ENCODE measurements at regions not wholly inside any gene's neighbourhood (a gene's known extent, or its start where the extent isn't known, plus 50 kb on each side); places are given as distances from the start of the nearest gene placed in this dataset.

- no peak for FAIRE-seq
- WGBS, 3 donors, result 81 to 93% (median 87%) methylated on average over 2 of the region's 2 CpGs
Observed at GRCh38 chr1:221294242-221294641, 415.0 kb downstream of the HLX start.

DNA sequence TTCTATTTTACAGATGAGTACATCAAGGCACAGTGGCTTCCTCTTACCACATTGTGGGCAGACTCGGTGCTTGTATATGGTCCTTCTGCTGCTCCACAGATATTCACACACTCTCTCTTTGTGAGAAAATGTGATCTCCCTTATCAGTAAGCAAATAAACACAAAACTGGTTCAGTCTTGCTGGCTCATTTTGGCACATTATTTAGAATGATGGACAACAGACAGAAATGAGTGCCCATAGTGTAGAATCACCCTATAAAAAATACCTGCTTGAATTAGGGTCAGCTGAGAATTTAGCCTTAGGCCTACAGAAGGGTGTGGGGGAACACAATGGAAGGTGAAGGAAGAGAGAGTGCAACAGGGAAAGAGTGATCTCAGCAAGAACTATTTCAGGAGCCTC lies 423.1 kb downstream of the HLX start:
- DNase-seq, result no peak
- Histone ChIP-seq H3K27me3 (ENCODE audit: control insufficient read depth in 3 of 3, insufficient read depth in 3 of 3, low read length in 3 of 3) (peaks cover 0 to 2% (median 0%) of the 10 kb centered on the region in 3 donors), H3K4me3 (ENCODE audit: low read depth in 1 of 3, low read length in 3 of 3) (no peak overlapping the region), H3K27ac (ENCODE audit: low read depth in 1 of 3, low read length in 2 of 3) (no peak overlapping the region), H3K9me3 (ENCODE audit: control insufficient read depth in 2 of 2, insufficient read depth in 1 of 2, low read depth in 1 of 2, low read length in 1 of 2) (no peaks in the 10 kb centered on the region), H3K36me3 (ENCODE audit: control insufficient read depth in 3 of 3, insufficient read depth in 2 of 3, low read depth in 1 of 3, low read length in 3 of 3) (no peaks in the 10 kb centered on the region), H3K4me1 (ENCODE audit: control insufficient read depth in 3 of 3, insufficient read depth in 2 of 3, low read depth in 1 of 3, low read length in 2 of 3) (no peaks in the 10 kb centered on the region)
- FAIRE-seq, result no peak
- WGBS, 3 donors, result 18 to 59% (median 24%) methylated on average over 1 of the region's 1 CpG

More at GRCh38 chr1:221294242-221294641, 415.0 kb downstream of the HLX start:
- no peak for DNase-seq
- Histone ChIP-seq H3K9me3 (ENCODE audit: control insufficient read depth in 2 of 2, insufficient read depth in 1 of 2, low read depth in 1 of 2, low read length in 1 of 2) (no peaks in the 10 kb centered on the region), H3K36me3 (ENCODE audit: control insufficient read depth in 3 of 3, insufficient read depth in 2 of 3, low read depth in 1 of 3, low read length in 3 of 3) (no peaks in the 10 kb centered on the region), H3K27me3 (ENCODE audit: control insufficient read depth in 3 of 3, insufficient read depth in 3 of 3, low read length in 3 of 3) (no peaks in the 10 kb centered on the region), H3K4me1 (ENCODE audit: control insufficient read depth in 3 of 3, insufficient read depth in 2 of 3, low read depth in 1 of 3, low read length in 2 of 3) (no peaks in the 10 kb centered on the region), H3K27ac (ENCODE audit: low read depth in 1 of 3, low read length in 2 of 3) (no peak overlapping the region), H3K4me3 (ENCODE audit: low read depth in 1 of 3, low read length in 3 of 3) (no peak overlapping the region)

DNA sequence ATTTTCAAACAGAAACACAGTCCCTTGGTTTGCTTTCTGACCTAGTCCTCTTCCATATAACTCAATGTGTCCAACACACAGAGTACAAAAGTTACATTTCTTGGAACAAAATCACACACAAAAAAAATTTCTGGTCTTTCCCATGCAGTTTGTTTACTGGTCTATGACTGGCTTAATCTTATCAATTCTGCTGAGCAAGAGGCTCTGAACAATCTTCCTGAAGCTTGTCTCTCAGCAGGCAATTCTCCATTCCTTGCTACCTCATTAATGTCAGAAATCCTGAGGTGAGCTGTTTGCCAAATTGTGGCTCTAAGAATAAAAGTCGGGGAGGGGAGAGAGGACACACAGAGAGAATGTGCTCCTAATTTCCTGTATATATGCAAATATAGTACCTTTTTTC lies 423.6 kb downstream of the HLX start:
- H3K36me3 ChIP-seq (ENCODE audit: control insufficient read depth in 3 of 3, insufficient read depth in 2 of 3, low read depth in 1 of 3, low read length in 3 of 3), result no peaks in the 10 kb centered on the region
- no peaks in the 10 kb centered on the region for H3K9me3 ChIP-seq (ENCODE audit: control insufficient read depth in 2 of 2, insufficient read depth in 1 of 2, low read depth in 1 of 2, low read length in 1 of 2)
- H3K4me3 ChIP-seq (ENCODE audit: low read depth in 1 of 3, low read length in 3 of 3), result no peak overlapping the region
- FAIRE-seq (no peak), DNase-seq (no peak)
- no peaks in the 10 kb centered on the region for H3K4me1 ChIP-seq (ENCODE audit: control insufficient read depth in 3 of 3, insufficient read depth in 2 of 3, low read depth in 1 of 3, low read length in 2 of 3)
- H3K27me3 ChIP-seq (ENCODE audit: control insufficient read depth in 3 of 3, insufficient read depth in 3 of 3, low read length in 3 of 3), result peaks cover 0 to 2% (median 0%) of the 10 kb centered on the region in 3 donors
- WGBS, 3 donors, result 14 to 43% (median 14%) methylated on average over 1 of the region's 1 CpG
- no peak overlapping the region for H3K27ac ChIP-seq (ENCODE audit: low read depth in 1 of 3, low read length in 2 of 3)

DNA sequence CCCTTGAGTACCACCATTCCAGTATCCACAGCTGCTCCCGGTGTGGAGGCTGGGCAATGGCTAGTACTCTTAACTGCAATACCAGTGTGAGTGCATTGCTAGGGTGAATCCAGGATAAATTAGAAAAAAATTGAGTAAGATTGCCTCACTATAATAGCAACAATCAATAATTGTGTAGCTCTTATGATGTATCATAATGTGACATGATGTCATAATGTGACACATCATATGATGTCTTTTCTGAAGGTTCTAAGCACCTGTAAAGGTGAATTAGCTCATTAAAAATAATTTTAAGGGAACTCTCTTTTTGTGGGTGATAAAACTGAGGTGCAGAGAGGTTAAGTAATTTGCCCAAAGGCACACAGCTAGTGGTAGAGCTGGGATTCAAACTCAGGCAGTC lies 424.4 kb downstream of the HLX start:
- Histone ChIP-seq H3K27me3 (ENCODE audit: control insufficient read depth in 3 of 3, insufficient read depth in 3 of 3, low read length in 3 of 3) (peaks cover 0 to 2% (median 0%) of the 10 kb centered on the region in 3 donors), H3K4me3 (ENCODE audit: low read depth in 1 of 3, low read length in 3 of 3) (no peak overlapping the region), H3K36me3 (ENCODE audit: control insufficient read depth in 3 of 3, insufficient read depth in 2 of 3, low read depth in 1 of 3, low read length in 3 of 3) (no peaks in the 10 kb centered on the region), H3K27ac (ENCODE audit: low read depth in 1 of 3, low read length in 2 of 3) (no peak overlapping the region), H3K9me3 (ENCODE audit: control insufficient read depth in 2 of 2, insufficient read depth in 1 of 2, low read depth in 1 of 2, low read length in 1 of 2) (peaks cover 0 to under 1% of the 10 kb centered on the region in 2 donors), H3K4me1 (ENCODE audit: control insufficient read depth in 3 of 3, insufficient read depth in 2 of 3, low read depth in 1 of 3, low read length in 2 of 3) (no peaks in the 10 kb centered on the region)
- WGBS, 3 donors, result 31 to 56% (median 52%) methylated on average over 1 of the region's 1 CpG
- FAIRE-seq (no peak), DNase-seq (no peak)

- no peaks in the 10 kb centered on the region for H3K4me1 ChIP-seq (ENCODE audit: control insufficient read depth in 3 of 3, insufficient read depth in 2 of 3, low read depth in 1 of 3, low read length in 2 of 3)
- peaks cover 0 to 5% of the 10 kb centered on the region in 2 donors for H3K9me3 ChIP-seq (ENCODE audit: control insufficient read depth in 2 of 2, insufficient read depth in 1 of 2, low read depth in 1 of 2, low read length in 1 of 2)
- DNase-seq (no peak), FAIRE-seq (no peak)
- WGBS, 3 donors, result 90 to 93% (median 91%) methylated on average over 5 of the region's 5 CpGs
- peaks cover 0 to 2% (median 0%) of the 10 kb centered on the region in 3 donors for H3K27me3 ChIP-seq (ENCODE audit: control insufficient read depth in 3 of 3, insufficient read depth in 3 of 3, low read length in 3 of 3)
- H3K36me3 ChIP-seq (ENCODE audit: control insufficient read depth in 3 of 3, insufficient read depth in 2 of 3, low read depth in 1 of 3, low read length in 3 of 3), result no peaks in the 10 kb centered on the region
- no peak overlapping the region for H3K4me3 ChIP-seq (ENCODE audit: low read depth in 1 of 3, low read length in 3 of 3)
- H3K27ac ChIP-seq (ENCODE audit: low read depth in 1 of 3, low read length in 2 of 3), result no peak overlapping the region
Observed at GRCh38 chr1:221306239-221306638, 427.0 kb downstream of the HLX start.

DNA sequence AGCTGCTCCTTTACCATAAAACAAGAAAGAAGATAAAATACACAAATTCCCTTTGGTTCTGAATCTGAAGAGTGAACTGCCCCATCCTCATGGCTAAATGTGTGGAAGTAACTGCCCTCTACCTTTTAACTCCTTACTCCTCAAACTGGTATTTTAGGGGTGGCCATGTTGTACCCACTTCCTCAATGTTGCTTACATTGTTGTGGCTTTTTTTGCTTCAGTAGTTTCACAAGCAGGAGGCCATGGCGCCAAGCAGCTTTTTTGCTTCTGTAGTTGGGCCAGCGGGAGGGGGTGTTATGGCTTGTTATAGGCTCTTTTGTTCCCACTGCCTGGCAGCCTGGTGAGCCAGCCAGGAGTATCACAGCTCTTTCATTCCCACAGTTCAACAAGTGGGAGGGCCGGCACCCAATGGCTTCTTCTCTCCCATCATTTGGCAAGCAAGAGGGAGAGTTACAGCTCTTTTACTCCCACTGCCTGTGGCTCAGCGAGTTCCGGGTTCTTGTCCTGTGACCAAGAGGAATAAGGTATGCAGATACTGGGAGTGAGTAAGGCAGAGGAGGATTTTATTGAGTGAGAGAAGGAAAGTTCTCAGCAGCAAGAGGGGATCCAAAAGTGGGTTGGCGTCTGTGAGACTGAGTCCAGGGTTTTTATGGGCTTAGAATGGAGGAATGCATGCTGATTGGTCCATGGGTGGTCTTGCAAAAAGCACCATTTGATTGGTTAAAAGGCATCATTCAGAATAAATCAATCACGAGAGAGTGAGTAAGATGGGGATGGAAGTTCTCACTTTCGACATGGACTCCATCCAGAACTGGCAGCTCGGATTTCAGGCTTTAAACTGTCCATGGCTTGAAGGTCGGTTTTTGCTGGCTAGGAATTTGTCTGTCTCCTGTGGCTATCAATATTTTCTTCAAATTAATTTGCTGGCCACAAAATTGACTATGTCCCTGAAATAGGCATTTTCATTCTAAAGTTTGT lies 429.6 kb downstream of the HLX start:
- peaks cover 0 to 5% of the 10 kb centered on the region in 2 donors for H3K9me3 ChIP-seq (ENCODE audit: control insufficient read depth in 2 of 2, insufficient read depth in 1 of 2, low read depth in 1 of 2, low read length in 1 of 2)
- DNase-seq (no peak), FAIRE-seq (no peak)
- no peaks in the 10 kb centered on the region for H3K4me1 ChIP-seq (ENCODE audit: control insufficient read depth in 3 of 3, insufficient read depth in 2 of 3, low read depth in 1 of 3, low read length in 2 of 3)
- no peak overlapping the region for H3K4me3 ChIP-seq (ENCODE audit: low read depth in 1 of 3, low read length in 3 of 3)
- H3K27me3 ChIP-seq (ENCODE audit: control insufficient read depth in 3 of 3, insufficient read depth in 3 of 3, low read length in 3 of 3), result no peaks in the 10 kb centered on the region
- no peaks in the 10 kb centered on the region for H3K36me3 ChIP-seq (ENCODE audit: control insufficient read depth in 3 of 3, insufficient read depth in 2 of 3, low read depth in 1 of 3, low read length in 3 of 3)
- no peak overlapping the region for H3K27ac ChIP-seq (ENCODE audit: low read depth in 1 of 3, low read length in 2 of 3)
- 81 to 90% (median 87%) methylated on average over 10 of the region's 10 CpGs for WGBS, 3 donors

DNA sequence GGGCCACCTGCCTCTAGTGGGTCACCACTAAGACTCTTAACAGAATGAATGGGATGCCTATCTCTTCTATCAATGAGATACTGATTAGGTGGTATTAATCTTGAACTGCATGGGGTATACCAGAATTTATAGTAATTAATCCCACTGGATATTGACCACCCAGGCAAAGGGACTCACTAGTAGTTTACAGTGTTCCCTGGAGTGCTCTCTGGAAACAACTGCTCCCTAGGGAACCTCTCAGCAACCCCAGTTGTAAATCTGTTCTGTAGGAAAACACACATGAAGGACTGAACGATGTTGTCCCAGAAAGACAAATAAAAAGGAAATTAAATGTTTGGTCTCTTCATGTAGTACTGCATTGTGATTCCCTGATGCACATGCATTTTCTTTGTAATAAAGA lies 430.5 kb downstream of the HLX start:
- Histone ChIP-seq H3K27ac (ENCODE audit: low read depth in 1 of 3, low read length in 2 of 3) (no peak overlapping the region), H3K27me3 (ENCODE audit: control insufficient read depth in 3 of 3, insufficient read depth in 3 of 3, low read length in 3 of 3) (no peaks in the 10 kb centered on the region), H3K9me3 (ENCODE audit: control insufficient read depth in 2 of 2, insufficient read depth in 1 of 2, low read depth in 1 of 2, low read length in 1 of 2) (peaks cover 0 to 5% of the 10 kb centered on the region in 2 donors), H3K4me3 (ENCODE audit: low read depth in 1 of 3, low read length in 3 of 3) (no peak overlapping the region), H3K4me1 (ENCODE audit: control insufficient read depth in 3 of 3, insufficient read depth in 2 of 3, low read depth in 1 of 3, low read length in 2 of 3) (no peaks in the 10 kb centered on the region), H3K36me3 (ENCODE audit: control insufficient read depth in 3 of 3, insufficient read depth in 2 of 3, low read depth in 1 of 3, low read length in 3 of 3) (no peaks in the 10 kb centered on the region)
- no peak for DNase-seq
- FAIRE-seq, result no peak
- WGBS, 3 donors, result 21 to 46% (median 28%) methylated on average over 1 of the region's 1 CpG

GRCh38 chr1:221310180-221310579 lies 430.9 kb downstream of the HLX start:
- DNase-seq, result no peak
- Histone ChIP-seq H3K4me1 (ENCODE audit: control insufficient read depth in 3 of 3, insufficient read depth in 2 of 3, low read depth in 1 of 3, low read length in 2 of 3) (no peaks in the 10 kb centered on the region), H3K27me3 (ENCODE audit: control insufficient read depth in 3 of 3, insufficient read depth in 3 of 3, low read length in 3 of 3) (no peaks in the 10 kb centered on the region), H3K4me3 (ENCODE audit: low read depth in 1 of 3, low read length in 3 of 3) (no peak overlapping the region), H3K9me3 (ENCODE audit: control insufficient read depth in 2 of 2, insufficient read depth in 1 of 2, low read depth in 1 of 2, low read length in 1 of 2) (peaks cover 0 to 5% of the 10 kb centered on the region in 2 donors), H3K27ac (ENCODE audit: low read depth in 1 of 3, low read length in 2 of 3) (no peak overlapping the region), H3K36me3 (ENCODE audit: control insufficient read depth in 3 of 3, insufficient read depth in 2 of 3, low read depth in 1 of 3, low read length in 3 of 3) (no peaks in the 10 kb centered on the region)
- FAIRE-seq, result no peak
- 50 to 69% (median 62%) methylated on average over 4 of the region's 4 CpGs for WGBS, 3 donors
